B cell (primary cell): ENCODE measurements at regions not wholly inside any gene's neighbourhood (a gene's known extent, or its start where the extent isn't known, plus 50 kb on each side); places are given as distances from the start of the nearest gene placed in this dataset.

Experiments used
- EZH2 ChIP-seq: IDR thresholded peaks from 2 replicates; pipeline ENCODE4 v1.6.1; 2012; ENCODE audit warnings: borderline replicate concordance, low read depth, mild to moderate bottlenecking, moderate library complexity, low read length; ENCODE audit not compliant: insufficient read depth, poor library complexity, severe bottlenecking
- TF ChIP-seq, protein P1 (sequence below): fragments of 200-600 bp; IDR thresholded peaks from one replicate; pipeline ENCODE4 v1.8.0; 2022; ENCODE audit warnings: antibody characterized with exemption, mild to moderate bottlenecking

DNA sequence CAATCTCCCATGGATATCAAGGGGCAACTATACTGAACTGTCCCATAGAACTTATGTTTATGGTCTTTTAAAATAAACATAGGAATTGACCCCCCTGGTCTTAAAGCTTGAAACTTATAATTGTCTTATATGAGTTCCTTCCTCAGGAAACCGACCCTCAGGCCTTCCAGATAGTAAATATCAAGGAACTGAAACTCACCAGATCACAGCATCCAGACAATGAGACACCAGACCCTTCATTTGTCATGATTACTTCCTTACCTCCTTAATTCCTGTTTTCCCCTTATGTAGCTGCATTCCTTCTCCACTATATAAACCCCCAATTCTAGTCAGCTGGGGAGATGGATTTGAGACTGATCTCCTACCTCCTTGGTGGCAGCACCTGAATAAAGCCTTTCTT lies 94.8 kb upstream of the GRPR start:
- TF ChIP-seq, protein P1, sequence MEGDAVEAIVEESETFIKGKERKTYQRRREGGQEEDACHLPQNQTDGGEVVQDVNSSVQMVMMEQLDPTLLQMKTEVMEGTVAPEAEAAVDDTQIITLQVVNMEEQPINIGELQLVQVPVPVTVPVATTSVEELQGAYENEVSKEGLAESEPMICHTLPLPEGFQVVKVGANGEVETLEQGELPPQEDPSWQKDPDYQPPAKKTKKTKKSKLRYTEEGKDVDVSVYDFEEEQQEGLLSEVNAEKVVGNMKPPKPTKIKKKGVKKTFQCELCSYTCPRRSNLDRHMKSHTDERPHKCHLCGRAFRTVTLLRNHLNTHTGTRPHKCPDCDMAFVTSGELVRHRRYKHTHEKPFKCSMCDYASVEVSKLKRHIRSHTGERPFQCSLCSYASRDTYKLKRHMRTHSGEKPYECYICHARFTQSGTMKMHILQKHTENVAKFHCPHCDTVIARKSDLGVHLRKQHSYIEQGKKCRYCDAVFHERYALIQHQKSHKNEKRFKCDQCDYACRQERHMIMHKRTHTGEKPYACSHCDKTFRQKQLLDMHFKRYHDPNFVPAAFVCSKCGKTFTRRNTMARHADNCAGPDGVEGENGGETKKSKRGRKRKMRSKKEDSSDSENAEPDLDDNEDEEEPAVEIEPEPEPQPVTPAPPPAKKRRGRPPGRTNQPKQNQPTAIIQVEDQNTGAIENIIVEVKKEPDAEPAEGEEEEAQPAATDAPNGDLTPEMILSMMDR: no peak
- no peak for TF ChIP-seq EZH2
